HEK293 (cell line): ENCODE measurements at regions not wholly inside any gene's neighbourhood (a gene's known extent, or its start where the extent isn't known, plus 50 kb on each side); places are given as distances from the start of the nearest gene placed in this dataset.

ENCODE experiments used
- CTCF ChIA-PET: fragments of 350-600 bp; formaldehyde crosslinking; extraction: SDS; loops from one replicate; lab custom pipeline; 2021; ENCODE audit warnings: antibody characterized with exemption; lab: Yijun Ruan, JAX
- POLR2A ChIA-PET: fragments of 300-600 bp; formaldehyde crosslinking; extraction: SDS; loops from one replicate; lab custom pipeline; 2020; ENCODE audit warnings: antibody characterized with exemption, inconsistent platforms; lab: Yijun Ruan, JAX
- H3K27ac ChIP-seq: fragments of 200-500 bp; sonication (Bioruptor generic); 2 replicates; pipeline ENCODE4 v1.5.1; 2014; ENCODE audit warnings: low read depth, low read length, control low read depth, inconsistent platforms; ENCODE audit errors: extremely low read depth
- H3K36me3 ChIP-seq, 2 experiments: fragments of 200-500 bp in 1 of 2; sonication (Bioruptor generic) in 1 of 2; 1 replicate in 1 of 2; 2 replicates in 1 of 2; pipeline ENCODE4 v1.5.1; 2014 to 2017; ENCODE audit warnings: inconsistent platforms in 2 of 2, low read length in 2 of 2; ENCODE audit not compliant: control insufficient read depth in 2 of 2, insufficient read depth in 1 of 2
- H3K4me1 ChIP-seq: fragments of 200-500 bp; sonication (Bioruptor generic); 2 replicates; pipeline ENCODE4 v1.5.1; 2014; ENCODE audit warnings: mild to moderate bottlenecking, low read length, inconsistent platforms; ENCODE audit not compliant: control insufficient read depth, insufficient read depth
- H3K4me3 ChIP-seq: 2 replicates; pipeline ENCODE4 v1.5.1; 2011; ENCODE audit warnings: low read depth, mild to moderate bottlenecking, control low read depth, low read length, moderate library complexity
- H3K9me3 ChIP-seq: fragments of 200-500 bp; sonication (Bioruptor generic); 2 replicates; pipeline ENCODE4 v1.5.1; 2014; ENCODE audit warnings: low read depth, low read length, inconsistent platforms; ENCODE audit not compliant: control insufficient read depth, insufficient read depth
- KLF10 ChIP-seq: fragments of 450-650 bp; IDR thresholded peaks from 2 replicates; pipeline ENCODE4 v1.5.1; 2018; ENCODE audit warnings: missing biosample characterization, mild to moderate bottlenecking, missing genetic modification characterization
- KLF8 ChIP-seq: fragments of 450-650 bp; formaldehyde crosslinking; IDR thresholded peaks from 2 replicates; pipeline ENCODE4 v1.5.1; 2016; ENCODE audit warnings: missing biosample characterization, missing genetic modification characterization
- SETDB1 ChIP-seq: IDR thresholded peaks from one replicate; pipeline ENCODE4 v1.6.1; 2017; ENCODE audit warnings: mild to moderate bottlenecking, low read length, moderate library complexity, mixed read lengths; ENCODE audit not compliant: insufficient read length
- SP3 ChIP-seq: fragments of 450-650 bp; formaldehyde crosslinking; IDR thresholded peaks from 2 replicates; pipeline ENCODE4 v1.5.1; 2016; ENCODE audit warnings: missing biosample characterization, missing genetic modification characterization
- ZNF132 ChIP-seq: fragments of 450-650 bp; formaldehyde crosslinking; IDR thresholded peaks from 2 replicates; pipeline ENCODE4 v1.5.1; 2017; ENCODE audit warnings: missing biosample characterization, missing genetic modification characterization, borderline replicate concordance
- ZNF174 ChIP-seq: fragments of 450-650 bp; formaldehyde crosslinking; IDR thresholded peaks from 2 replicates; pipeline ENCODE4 v1.5.0; 2017; ENCODE audit warnings: missing biosample characterization, mild to moderate bottlenecking, missing genetic modification characterization
- ZNF214 ChIP-seq: fragments of 450-650 bp; formaldehyde crosslinking; IDR thresholded peaks from 2 replicates; pipeline ENCODE4 v1.5.1; 2017; ENCODE audit warnings: missing biosample characterization, mild to moderate bottlenecking, missing genetic modification characterization, borderline replicate concordance
- ZNF24 ChIP-seq: fragments of 450-650 bp; formaldehyde crosslinking; IDR thresholded peaks from 2 replicates; pipeline ENCODE4 v1.5.1; 2016; ENCODE audit warnings: missing biosample characterization, missing genetic modification characterization
- ZNF302 ChIP-seq: fragments of 450-650 bp; formaldehyde crosslinking; IDR thresholded peaks from 2 replicates; pipeline ENCODE4 v1.5.1; 2016; ENCODE audit warnings: missing biosample characterization, missing genetic modification characterization, low read depth
- ZNF324 ChIP-seq: fragments of 450-650 bp; formaldehyde crosslinking; IDR thresholded peaks from 2 replicates; pipeline ENCODE4 v1.5.1; 2016; ENCODE audit warnings: missing biosample characterization, missing genetic modification characterization
- ZNF548 ChIP-seq: fragments of 450-650 bp; formaldehyde crosslinking; IDR thresholded peaks from 2 replicates; pipeline ENCODE4 v1.5.1; 2016; ENCODE audit warnings: missing biosample characterization, missing genetic modification characterization
- ZNF555 ChIP-seq: fragments of 450-650 bp; formaldehyde crosslinking; conservative IDR thresholded peaks from 2 replicates; pipeline ENCODE4 v1.5.1; 2017; ENCODE audit warnings: missing biosample characterization, mild to moderate bottlenecking, missing genetic modification characterization, inconsistent platforms
- ZNF621 ChIP-seq: fragments of 450-650 bp; formaldehyde crosslinking; IDR thresholded peaks from 2 replicates; pipeline ENCODE4 v1.5.1; 2017; ENCODE audit warnings: missing biosample characterization, missing genetic modification characterization
- ZNF624 ChIP-seq: fragments of 450-650 bp; formaldehyde crosslinking; IDR thresholded peaks from 2 replicates; pipeline ENCODE4 v1.5.1; 2017; ENCODE audit warnings: missing biosample characterization, missing genetic modification characterization
- ZNF768 ChIP-seq: fragments of 450-650 bp; formaldehyde crosslinking; IDR thresholded peaks from 2 replicates; pipeline ENCODE4 v1.5.1; 2018; ENCODE audit warnings: missing biosample characterization, mild to moderate bottlenecking, missing genetic modification characterization
- ZNF785 ChIP-seq: fragments of 450-650 bp; formaldehyde crosslinking; IDR thresholded peaks from 2 replicates; pipeline ENCODE4 v1.5.1; 2016; ENCODE audit warnings: missing biosample characterization, missing genetic modification characterization
- TF ChIP-seq, protein P1 (sequence below): fragments of 450-650 bp; IDR thresholded peaks from 2 replicates; pipeline ENCODE4 v1.5.1; 2018; ENCODE audit warnings: missing biosample characterization, mild to moderate bottlenecking, missing genetic modification characterization
- TF ChIP-seq, protein P2 (sequence below): fragments of 450-650 bp; formaldehyde crosslinking; IDR thresholded peaks from 2 replicates; pipeline ENCODE4 v1.5.1; 2017; ENCODE audit warnings: missing biosample characterization, missing genetic modification characterization
- TF ChIP-seq, protein P3 (sequence below): fragments of 450-650 bp; formaldehyde crosslinking; IDR thresholded peaks from 2 replicates; pipeline ENCODE4 v1.5.1; 2016; ENCODE audit warnings: missing biosample characterization, missing genetic modification characterization
- TF ChIP-seq, protein P4 (sequence below): fragments of 450-650 bp; formaldehyde crosslinking; IDR thresholded peaks from 2 replicates; pipeline ENCODE4 v1.5.1; 2016; ENCODE audit warnings: missing biosample characterization, missing genetic modification characterization, borderline replicate concordance
- TF ChIP-seq, protein P5 (sequence below): fragments of 450-650 bp; formaldehyde crosslinking; IDR thresholded peaks from 2 replicates; pipeline ENCODE4 v1.5.1; 2016; ENCODE audit warnings: missing biosample characterization, missing genetic modification characterization, low read depth
- TF ChIP-seq, protein P6 (sequence below): fragments of 450-650 bp; formaldehyde crosslinking; IDR thresholded peaks from 2 replicates; pipeline ENCODE4 v1.5.1; 2016; ENCODE audit warnings: missing biosample characterization, missing genetic modification characterization

DNA sequence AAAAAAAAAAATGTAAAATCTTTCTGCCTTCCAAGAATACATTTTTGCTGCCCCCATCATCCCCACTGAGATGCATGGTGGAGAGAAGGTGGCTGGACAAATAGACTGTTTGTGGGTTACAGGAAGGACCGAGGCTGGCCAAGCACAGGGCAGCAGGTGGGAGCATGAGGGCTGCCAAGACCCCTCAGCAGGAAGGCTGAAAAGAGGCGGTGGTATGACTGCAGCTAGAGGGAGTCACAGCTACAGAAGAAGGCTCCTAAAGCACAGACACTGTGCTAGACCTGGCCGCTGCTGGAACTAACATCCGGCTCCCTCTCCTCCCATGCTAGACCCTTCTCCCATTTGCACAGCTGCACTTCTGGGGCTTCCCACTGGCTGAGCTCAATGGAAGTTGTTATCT, 289.6 kb downstream of the TCERG1L start (continued):
- TF ChIP-seq, protein P1, sequence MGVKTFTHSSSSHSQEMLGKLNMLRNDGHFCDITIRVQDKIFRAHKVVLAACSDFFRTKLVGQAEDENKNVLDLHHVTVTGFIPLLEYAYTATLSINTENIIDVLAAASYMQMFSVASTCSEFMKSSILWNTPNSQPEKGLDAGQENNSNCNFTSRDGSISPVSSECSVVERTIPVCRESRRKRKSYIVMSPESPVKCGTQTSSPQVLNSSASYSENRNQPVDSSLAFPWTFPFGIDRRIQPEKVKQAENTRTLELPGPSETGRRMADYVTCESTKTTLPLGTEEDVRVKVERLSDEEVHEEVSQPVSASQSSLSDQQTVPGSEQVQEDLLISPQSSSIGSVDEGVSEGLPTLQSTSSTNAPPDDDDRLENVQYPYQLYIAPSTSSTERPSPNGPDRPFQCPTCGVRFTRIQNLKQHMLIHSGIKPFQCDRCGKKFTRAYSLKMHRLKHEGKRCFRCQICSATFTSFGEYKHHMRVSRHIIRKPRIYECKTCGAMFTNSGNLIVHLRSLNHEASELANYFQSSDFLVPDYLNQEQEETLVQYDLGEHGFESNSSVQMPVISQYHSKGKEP, result no peak
- TF ChIP-seq, protein P2, sequence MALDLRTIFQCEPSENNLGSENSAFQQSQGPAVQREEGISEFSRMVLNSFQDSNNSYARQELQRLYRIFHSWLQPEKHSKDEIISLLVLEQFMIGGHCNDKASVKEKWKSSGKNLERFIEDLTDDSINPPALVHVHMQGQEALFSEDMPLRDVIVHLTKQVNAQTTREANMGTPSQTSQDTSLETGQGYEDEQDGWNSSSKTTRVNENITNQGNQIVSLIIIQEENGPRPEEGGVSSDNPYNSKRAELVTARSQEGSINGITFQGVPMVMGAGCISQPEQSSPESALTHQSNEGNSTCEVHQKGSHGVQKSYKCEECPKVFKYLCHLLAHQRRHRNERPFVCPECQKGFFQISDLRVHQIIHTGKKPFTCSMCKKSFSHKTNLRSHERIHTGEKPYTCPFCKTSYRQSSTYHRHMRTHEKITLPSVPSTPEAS (tag by site-specific recombination), result no peak
- TF ChIP-seq ZNF621 (tag by site-specific recombination) (no peak), SETDB1 (no peak), ZNF324 (no peak), ZNF214 (no peak), ZNF174 (tag by site-specific recombination) (no peak), ZNF624 (tag by site-specific recombination) (no peak)
- TF ChIP-seq, protein P3, sequence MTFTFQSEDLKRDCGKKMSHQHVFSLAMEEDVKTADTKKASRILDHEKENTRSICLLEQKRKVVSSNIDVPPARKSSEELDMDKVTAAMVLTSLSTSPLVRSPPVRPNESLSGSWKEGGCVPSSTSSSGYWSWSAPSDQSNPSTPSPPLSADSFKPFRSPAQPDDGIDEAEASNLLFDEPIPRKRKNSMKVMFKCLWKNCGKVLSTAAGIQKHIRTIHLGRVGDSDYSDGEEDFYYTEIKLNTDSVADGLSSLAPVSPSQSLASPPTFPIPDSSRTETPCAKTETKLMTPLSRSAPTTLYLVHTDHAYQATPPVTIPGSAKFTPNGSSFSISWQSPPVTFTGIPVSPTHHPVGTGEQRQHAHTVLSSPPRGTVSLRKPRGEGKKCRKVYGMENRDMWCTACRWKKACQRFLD (tag by site-specific recombination), result no peak

DNA sequence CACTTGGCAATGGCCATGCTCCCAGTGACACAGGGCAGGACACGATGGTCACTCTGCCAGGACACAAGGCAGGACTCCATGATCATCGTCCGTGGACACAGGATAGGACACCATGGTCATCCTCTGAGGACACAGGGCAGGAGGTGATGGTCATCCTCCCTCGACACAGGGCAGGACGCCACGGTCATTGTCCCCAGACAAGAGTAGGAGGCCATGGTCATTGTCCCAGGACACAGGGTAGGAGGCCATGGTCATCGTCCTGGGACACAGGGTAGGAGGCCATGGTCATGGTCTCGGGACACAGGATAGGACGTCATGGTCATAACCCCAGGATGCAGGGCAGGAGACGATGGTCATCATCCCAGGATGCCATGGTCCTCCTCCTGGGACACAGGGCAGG, 289.2 kb downstream of the TCERG1L start:
- H3K36me3 ChIP-seq, result no peaks in the 10 kb centered on the region
- H3K9me3 ChIP-seq, result no peaks in the 10 kb centered on the region
- CTCF ChIA-PET, result no interaction called here
- H3K4me3 ChIP-seq, result no peak overlapping the region
- POLR2A ChIA-PET, result no interaction called here
- no peak overlapping the region for H3K27ac ChIP-seq
- H3K4me1 ChIP-seq, result no peaks in the 10 kb centered on the region
- TF ChIP-seq ZNF555 (tag by site-specific recombination), result no peak
- TF ChIP-seq, protein P4, sequence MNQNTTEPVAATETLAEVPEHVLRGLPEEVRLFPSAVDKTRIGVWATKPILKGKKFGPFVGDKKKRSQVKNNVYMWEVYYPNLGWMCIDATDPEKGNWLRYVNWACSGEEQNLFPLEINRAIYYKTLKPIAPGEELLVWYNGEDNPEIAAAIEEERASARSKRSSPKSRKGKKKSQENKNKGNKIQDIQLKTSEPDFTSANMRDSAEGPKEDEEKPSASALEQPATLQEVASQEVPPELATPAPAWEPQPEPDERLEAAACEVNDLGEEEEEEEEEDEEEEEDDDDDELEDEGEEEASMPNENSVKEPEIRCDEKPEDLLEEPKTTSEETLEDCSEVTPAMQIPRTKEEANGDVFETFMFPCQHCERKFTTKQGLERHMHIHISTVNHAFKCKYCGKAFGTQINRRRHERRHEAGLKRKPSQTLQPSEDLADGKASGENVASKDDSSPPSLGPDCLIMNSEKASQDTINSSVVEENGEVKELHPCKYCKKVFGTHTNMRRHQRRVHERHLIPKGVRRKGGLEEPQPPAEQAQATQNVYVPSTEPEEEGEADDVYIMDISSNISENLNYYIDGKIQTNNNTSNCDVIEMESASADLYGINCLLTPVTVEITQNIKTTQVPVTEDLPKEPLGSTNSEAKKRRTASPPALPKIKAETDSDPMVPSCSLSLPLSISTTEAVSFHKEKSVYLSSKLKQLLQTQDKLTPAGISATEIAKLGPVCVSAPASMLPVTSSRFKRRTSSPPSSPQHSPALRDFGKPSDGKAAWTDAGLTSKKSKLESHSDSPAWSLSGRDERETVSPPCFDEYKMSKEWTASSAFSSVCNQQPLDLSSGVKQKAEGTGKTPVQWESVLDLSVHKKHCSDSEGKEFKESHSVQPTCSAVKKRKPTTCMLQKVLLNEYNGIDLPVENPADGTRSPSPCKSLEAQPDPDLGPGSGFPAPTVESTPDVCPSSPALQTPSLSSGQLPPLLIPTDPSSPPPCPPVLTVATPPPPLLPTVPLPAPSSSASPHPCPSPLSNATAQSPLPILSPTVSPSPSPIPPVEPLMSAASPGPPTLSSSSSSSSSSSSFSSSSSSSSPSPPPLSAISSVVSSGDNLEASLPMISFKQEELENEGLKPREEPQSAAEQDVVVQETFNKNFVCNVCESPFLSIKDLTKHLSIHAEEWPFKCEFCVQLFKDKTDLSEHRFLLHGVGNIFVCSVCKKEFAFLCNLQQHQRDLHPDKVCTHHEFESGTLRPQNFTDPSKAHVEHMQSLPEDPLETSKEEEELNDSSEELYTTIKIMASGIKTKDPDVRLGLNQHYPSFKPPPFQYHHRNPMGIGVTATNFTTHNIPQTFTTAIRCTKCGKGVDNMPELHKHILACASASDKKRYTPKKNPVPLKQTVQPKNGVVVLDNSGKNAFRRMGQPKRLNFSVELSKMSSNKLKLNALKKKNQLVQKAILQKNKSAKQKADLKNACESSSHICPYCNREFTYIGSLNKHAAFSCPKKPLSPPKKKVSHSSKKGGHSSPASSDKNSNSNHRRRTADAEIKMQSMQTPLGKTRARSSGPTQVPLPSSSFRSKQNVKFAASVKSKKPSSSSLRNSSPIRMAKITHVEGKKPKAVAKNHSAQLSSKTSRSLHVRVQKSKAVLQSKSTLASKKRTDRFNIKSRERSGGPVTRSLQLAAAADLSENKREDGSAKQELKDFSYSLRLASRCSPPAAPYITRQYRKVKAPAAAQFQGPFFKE (tag by site-specific recombination), result no peak
- TF ChIP-seq, protein P5, sequence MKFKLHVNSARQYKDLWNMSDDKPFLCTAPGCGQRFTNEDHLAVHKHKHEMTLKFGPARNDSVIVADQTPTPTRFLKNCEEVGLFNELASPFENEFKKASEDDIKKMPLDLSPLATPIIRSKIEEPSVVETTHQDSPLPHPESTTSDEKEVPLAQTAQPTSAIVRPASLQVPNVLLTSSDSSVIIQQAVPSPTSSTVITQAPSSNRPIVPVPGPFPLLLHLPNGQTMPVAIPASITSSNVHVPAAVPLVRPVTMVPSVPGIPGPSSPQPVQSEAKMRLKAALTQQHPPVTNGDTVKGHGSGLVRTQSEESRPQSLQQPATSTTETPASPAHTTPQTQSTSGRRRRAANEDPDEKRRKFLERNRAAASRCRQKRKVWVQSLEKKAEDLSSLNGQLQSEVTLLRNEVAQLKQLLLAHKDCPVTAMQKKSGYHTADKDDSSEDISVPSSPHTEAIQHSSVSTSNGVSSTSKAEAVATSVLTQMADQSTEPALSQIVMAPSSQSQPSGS (tag by site-specific recombination), result no peak
- no peak for TF ChIP-seq KLF8 (tag by site-specific recombination)
- TF ChIP-seq ZNF214, result no peak
- TF ChIP-seq ZNF132 (tag by site-specific recombination), result no peak
- no peak for TF ChIP-seq ZNF302
- TF ChIP-seq, protein P6, sequence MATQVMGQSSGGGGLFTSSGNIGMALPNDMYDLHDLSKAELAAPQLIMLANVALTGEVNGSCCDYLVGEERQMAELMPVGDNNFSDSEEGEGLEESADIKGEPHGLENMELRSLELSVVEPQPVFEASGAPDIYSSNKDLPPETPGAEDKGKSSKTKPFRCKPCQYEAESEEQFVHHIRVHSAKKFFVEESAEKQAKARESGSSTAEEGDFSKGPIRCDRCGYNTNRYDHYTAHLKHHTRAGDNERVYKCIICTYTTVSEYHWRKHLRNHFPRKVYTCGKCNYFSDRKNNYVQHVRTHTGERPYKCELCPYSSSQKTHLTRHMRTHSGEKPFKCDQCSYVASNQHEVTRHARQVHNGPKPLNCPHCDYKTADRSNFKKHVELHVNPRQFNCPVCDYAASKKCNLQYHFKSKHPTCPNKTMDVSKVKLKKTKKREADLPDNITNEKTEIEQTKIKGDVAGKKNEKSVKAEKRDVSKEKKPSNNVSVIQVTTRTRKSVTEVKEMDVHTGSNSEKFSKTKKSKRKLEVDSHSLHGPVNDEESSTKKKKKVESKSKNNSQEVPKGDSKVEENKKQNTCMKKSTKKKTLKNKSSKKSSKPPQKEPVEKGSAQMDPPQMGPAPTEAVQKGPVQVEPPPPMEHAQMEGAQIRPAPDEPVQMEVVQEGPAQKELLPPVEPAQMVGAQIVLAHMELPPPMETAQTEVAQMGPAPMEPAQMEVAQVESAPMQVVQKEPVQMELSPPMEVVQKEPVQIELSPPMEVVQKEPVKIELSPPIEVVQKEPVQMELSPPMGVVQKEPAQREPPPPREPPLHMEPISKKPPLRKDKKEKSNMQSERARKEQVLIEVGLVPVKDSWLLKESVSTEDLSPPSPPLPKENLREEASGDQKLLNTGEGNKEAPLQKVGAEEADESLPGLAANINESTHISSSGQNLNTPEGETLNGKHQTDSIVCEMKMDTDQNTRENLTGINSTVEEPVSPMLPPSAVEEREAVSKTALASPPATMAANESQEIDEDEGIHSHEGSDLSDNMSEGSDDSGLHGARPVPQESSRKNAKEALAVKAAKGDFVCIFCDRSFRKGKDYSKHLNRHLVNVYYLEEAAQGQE (tag by site-specific recombination), result no peak
- TF ChIP-seq ZNF768 (tag by site-specific recombination), result no peak
- no peak for TF ChIP-seq SP3 (tag by site-specific recombination)
- no peak for TF ChIP-seq KLF10 (tag by site-specific recombination)
- no peak for TF ChIP-seq ZNF548 (tag by site-specific recombination)
- TF ChIP-seq ZNF24 (tag by site-specific recombination), result no peak
- TF ChIP-seq ZNF785 (tag by site-specific recombination), result no peak
